CD4-positive, alpha-beta T cell treated with Interleukin-4 for 4 hours (primary cell): ENCODE measurements at regions not wholly inside any gene's neighbourhood (a gene's known extent, or its start where the extent isn't known, plus 50 kb on each side); places are given as distances from the start of the nearest gene placed in this dataset.
"Not testable (repeated sequence)": the region's sequence is repeated elsewhere in the genome, so short reads cannot be mapped to it uniquely, and the experiment has no call there.

Experiments
- DNase-seq: peaks from one replicate; pipeline ENCODE4 v3.0.0-alpha.2; 2020

- no peak for DNase-seq
Observed at GRCh38 chr5:57932761-57933160, 450.1 kb upstream of the ACTBL2 start.

GRCh38 chr5:57931807-57932206 lies 449.2 kb upstream of the ACTBL2 start:
- no peak for DNase-seq

GRCh38 chr5:57931352-57931751 lies 448.7 kb upstream of the ACTBL2 start:
- no peak for DNase-seq

GRCh38 chr5:57929271-57929670 lies 446.7 kb upstream of the ACTBL2 start:
- no peak for DNase-seq

- DNase-seq, result not testable (repeated sequence)
Observed at GRCh38 chr5:57923094-57923493, 440.5 kb upstream of the ACTBL2 start.

- DNase-seq, result no peak
Observed at GRCh38 chr5:57917004-57917403, 434.4 kb upstream of the ACTBL2 start.

GRCh38 chr5:57915536-57915935 lies 432.9 kb upstream of the ACTBL2 start:
- DNase-seq, result no peak

GRCh38 chr5:57911438-57911837 lies 428.8 kb upstream of the ACTBL2 start:
- no peak for DNase-seq

- DNase-seq, result no peak
Observed at GRCh38 chr5:57906671-57907070, 424.1 kb upstream of the ACTBL2 start.

- DNase-seq, result no peak
Observed at GRCh38 chr5:57903458-57903857, 420.8 kb upstream of the ACTBL2 start.

GRCh38 chr5:57902095-57902494 lies 419.5 kb upstream of the ACTBL2 start:
- DNase-seq, result no peak

- DNase-seq, result no peak
Observed at GRCh38 chr5:57900381-57900944, 417.9 kb upstream of the ACTBL2 start.

GRCh38 chr5:57896576-57896975 lies 414.0 kb upstream of the ACTBL2 start:
- DNase-seq, result no peak

- no peak for DNase-seq
Observed at GRCh38 chr5:57895766-57896165, 413.2 kb upstream of the ACTBL2 start.

- DNase-seq, result no peak
Observed at GRCh38 chr5:57893926-57894325, 411.3 kb upstream of the ACTBL2 start.

GRCh38 chr5:57891443-57891842 lies 408.8 kb upstream of the ACTBL2 start:
- DNase-seq, result no peak

GRCh38 chr5:57889558-57889957 lies 406.9 kb upstream of the ACTBL2 start:
- DNase-seq, result no peak

GRCh38 chr5:57887851-57888621 lies 405.4 kb upstream of the ACTBL2 start:
- DNase-seq, result no peak

GRCh38 chr5:57884346-57885102 lies 401.9 kb upstream of the ACTBL2 start:
- DNase-seq, result no peak

GRCh38 chr5:57880216-57880615 lies 397.6 kb upstream of the ACTBL2 start:
- no peak for DNase-seq

- no peak for DNase-seq
Observed at GRCh38 chr5:57878301-57878722, 395.7 kb upstream of the ACTBL2 start.

GRCh38 chr5:57871496-57871895 lies 388.9 kb upstream of the ACTBL2 start:
- DNase-seq, result no peak

GRCh38 chr5:57870267-57870666 lies 387.7 kb upstream of the ACTBL2 start:
- not testable (repeated sequence) for DNase-seq

GRCh38 chr5:57863661-57864060 lies 381.1 kb upstream of the ACTBL2 start:
- DNase-seq, result no peak
